Osteoblast (primary cell): ENCODE measurements at regions not wholly inside any gene's neighbourhood (a gene's known extent, or its start where the extent isn't known, plus 50 kb on each side); places are given as distances from the start of the nearest gene placed in this dataset.

Experiments
- DNase-seq: peaks from one replicate; pipeline ENCODE4 v3.0.0; 2011; ENCODE audit warnings: low spot score, mixed read lengths; ENCODE audit not compliant: insufficient read length; ENCODE audit errors: missing footprints
- H2AFZ ChIP-seq: 2 replicates; pipeline ENCODE4 v1.6.0; 2011; ENCODE audit warnings: mild to moderate bottlenecking, low read length
- H3K27ac ChIP-seq: 2 replicates; pipeline ENCODE4 v1.5.1; 2011; ENCODE audit warnings: mild to moderate bottlenecking, low read depth, low read length, moderate library complexity
- H3K27me3 ChIP-seq: 2 replicates; pipeline ENCODE4 v1.6.0; 2012; ENCODE audit warnings: mild to moderate bottlenecking, control low read depth, inconsistent platforms, low read length, moderate library complexity; ENCODE audit not compliant: insufficient read depth
- H3K36me3 ChIP-seq: 2 replicates; pipeline ENCODE4 v1.5.1; 2011; ENCODE audit warnings: mild to moderate bottlenecking, low read length, control low read depth, moderate library complexity; ENCODE audit not compliant: insufficient read depth
- H3K4me1 ChIP-seq: 2 replicates; pipeline ENCODE4 v1.5.1; 2011; ENCODE audit warnings: mild to moderate bottlenecking, low read length, control low read depth, moderate library complexity; ENCODE audit not compliant: insufficient read depth
- H3K4me2 ChIP-seq: 2 replicates; pipeline ENCODE4 v1.6.0; 2011; ENCODE audit warnings: mild to moderate bottlenecking, low read length; ENCODE audit not compliant: insufficient read depth
- H3K4me3 ChIP-seq: fragments of 200-600 bp; sonication (generic); 3 replicates; pipeline ENCODE4 v1.5.1; 2012; ENCODE audit warnings: mild to moderate bottlenecking, low read length, inconsistent platforms; ENCODE audit not compliant: insufficient read depth
- H3K79me2 ChIP-seq: 2 replicates; pipeline ENCODE4 v1.6.0; 2012; ENCODE audit warnings: mild to moderate bottlenecking, low read length, control low read depth, inconsistent platforms; ENCODE audit not compliant: insufficient read depth
- H3K9me3 ChIP-seq: 2 replicates; pipeline ENCODE4 v1.5.1; 2011; ENCODE audit warnings: low read depth, low read length, control low read depth
- H4K20me1 ChIP-seq: 2 replicates; pipeline ENCODE4 v1.6.0; 2012; ENCODE audit warnings: mild to moderate bottlenecking, low read length, control low read depth; ENCODE audit not compliant: insufficient read depth
- TF ChIP-seq, protein P1 (sequence below): IDR thresholded peaks from 2 replicates; pipeline ENCODE4 v1.5.1; 2011; ENCODE audit warnings: mild to moderate bottlenecking, low read depth, low read length, moderate library complexity; ENCODE audit errors: extremely low read depth

DNA sequence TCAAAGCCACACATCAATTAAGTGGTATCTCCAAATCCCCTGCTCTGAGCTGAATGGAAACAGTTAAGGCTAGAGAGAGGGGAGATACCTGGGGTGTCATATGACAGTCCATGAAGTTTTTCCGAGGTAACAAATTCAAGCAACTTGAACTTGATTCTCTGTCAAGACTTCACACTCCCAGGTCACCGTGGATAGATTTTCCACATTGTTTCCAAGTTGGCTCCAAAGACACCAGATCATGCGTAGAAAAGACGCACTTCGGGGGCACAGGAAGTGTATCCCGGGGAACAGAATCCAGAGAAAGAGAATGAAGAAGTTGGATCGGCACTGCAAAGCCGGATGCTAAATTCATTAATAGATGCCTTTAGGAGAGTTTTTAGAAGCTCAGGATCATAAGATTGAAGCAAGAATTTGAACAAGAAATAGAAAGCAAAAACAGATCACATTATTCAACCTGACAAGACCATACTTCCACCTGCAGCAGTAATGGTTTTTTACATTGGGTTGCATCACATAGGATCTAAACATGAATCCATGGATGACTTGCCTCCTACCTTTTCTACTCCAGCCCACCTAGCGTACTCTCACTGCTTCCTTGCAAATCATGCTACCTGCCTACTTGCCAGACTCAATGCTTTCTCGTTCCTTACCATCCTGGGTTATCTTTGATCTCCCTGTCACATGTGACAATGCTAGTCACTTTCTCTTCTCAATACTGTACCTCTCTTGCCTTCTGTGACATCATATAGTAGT lies 253.0 kb upstream of the ADAMTS9 start:
- DNase-seq, result no peak
- H3K4me2 ChIP-seq, result no peak overlapping the region
- H3K4me3 ChIP-seq, result no peak overlapping the region
- no peak overlapping the region for H3K27ac ChIP-seq
- TF ChIP-seq, protein P1, sequence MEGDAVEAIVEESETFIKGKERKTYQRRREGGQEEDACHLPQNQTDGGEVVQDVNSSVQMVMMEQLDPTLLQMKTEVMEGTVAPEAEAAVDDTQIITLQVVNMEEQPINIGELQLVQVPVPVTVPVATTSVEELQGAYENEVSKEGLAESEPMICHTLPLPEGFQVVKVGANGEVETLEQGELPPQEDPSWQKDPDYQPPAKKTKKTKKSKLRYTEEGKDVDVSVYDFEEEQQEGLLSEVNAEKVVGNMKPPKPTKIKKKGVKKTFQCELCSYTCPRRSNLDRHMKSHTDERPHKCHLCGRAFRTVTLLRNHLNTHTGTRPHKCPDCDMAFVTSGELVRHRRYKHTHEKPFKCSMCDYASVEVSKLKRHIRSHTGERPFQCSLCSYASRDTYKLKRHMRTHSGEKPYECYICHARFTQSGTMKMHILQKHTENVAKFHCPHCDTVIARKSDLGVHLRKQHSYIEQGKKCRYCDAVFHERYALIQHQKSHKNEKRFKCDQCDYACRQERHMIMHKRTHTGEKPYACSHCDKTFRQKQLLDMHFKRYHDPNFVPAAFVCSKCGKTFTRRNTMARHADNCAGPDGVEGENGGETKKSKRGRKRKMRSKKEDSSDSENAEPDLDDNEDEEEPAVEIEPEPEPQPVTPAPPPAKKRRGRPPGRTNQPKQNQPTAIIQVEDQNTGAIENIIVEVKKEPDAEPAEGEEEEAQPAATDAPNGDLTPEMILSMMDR, result no peak
- no peaks in the 10 kb centered on the region for H4K20me1 ChIP-seq
- no peak overlapping the region for H2AFZ ChIP-seq
- H3K9me3 ChIP-seq, result no peaks in the 10 kb centered on the region
- H3K27me3 ChIP-seq, result no peaks in the 10 kb centered on the region
- no peaks in the 10 kb centered on the region for H3K4me1 ChIP-seq
- no peaks in the 10 kb centered on the region for H3K36me3 ChIP-seq
- no peaks in the 10 kb centered on the region for H3K79me2 ChIP-seq

DNA sequence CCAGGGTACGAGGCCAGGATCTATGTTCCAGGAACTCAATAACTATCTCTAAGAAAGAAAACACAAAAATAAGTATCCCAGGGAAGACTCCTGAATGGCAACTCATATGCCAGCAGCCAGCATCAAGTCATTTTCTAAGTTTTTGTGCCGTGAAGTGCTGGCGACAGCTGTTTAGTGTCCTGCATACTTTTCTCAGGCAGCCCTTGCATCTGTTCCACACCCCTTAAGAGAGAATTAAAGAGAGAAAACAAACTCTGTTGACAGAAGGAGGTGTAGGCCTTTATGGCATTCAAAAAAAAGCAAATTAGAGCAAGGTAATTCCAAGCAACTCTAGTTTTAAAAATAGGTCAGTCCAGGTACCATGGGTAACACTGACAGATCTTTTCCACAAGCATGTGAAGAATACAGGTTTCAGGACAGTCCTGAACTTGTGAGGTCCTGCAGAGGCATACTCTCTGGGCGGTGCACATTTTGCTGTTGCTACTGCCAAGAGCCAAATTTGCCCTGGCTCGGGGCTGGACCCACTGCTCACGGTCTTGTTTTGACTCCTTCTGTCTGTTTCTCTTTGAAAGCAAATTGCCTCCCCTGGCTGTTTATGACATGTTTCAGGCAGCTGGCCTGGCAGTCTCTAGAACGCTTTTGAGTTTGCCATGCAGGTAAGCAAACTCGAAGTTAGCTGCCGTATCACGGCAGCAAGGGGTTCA lies 252.1 kb upstream of the ADAMTS9 start:
- no peaks in the 10 kb centered on the region for H3K4me1 ChIP-seq
- H4K20me1 ChIP-seq, result no peaks in the 10 kb centered on the region
- H3K4me2 ChIP-seq, result no peak overlapping the region
- DNase-seq, result no peak
- no peaks in the 10 kb centered on the region for H3K36me3 ChIP-seq
- no peak overlapping the region for H3K4me3 ChIP-seq
- no peak overlapping the region for H2AFZ ChIP-seq
- TF ChIP-seq, protein P1, result no peak
- no peak overlapping the region for H3K27ac ChIP-seq
- H3K9me3 ChIP-seq, result no peaks in the 10 kb centered on the region
- H3K79me2 ChIP-seq, result no peaks in the 10 kb centered on the region
- H3K27me3 ChIP-seq, result no peaks in the 10 kb centered on the region

DNA sequence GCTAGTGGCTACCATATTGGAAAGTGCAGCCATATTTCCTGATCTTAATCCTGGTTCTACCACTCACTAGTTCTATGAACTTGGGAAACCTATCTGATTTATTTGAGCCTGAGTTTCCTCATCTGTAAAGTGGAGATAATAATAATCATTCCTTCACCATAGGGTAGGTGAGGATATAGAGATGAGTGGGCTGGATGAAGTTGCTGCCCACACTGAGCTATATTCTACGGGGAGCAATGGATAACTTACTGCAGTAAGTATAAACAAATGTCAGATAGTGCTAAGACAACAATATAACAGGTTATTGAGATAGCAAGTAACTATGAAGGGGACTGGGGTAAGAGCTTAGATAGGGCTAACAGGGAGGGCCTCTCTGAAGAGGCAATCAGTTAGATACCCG lies 251.5 kb upstream of the ADAMTS9 start:
- Histone ChIP-seq H3K4me1 (no peaks in the 10 kb centered on the region), H3K4me3 (no peak overlapping the region), H3K36me3 (no peaks in the 10 kb centered on the region), H3K79me2 (no peaks in the 10 kb centered on the region), H2AFZ (no peak overlapping the region), H4K20me1 (no peaks in the 10 kb centered on the region), H3K27me3 (no peaks in the 10 kb centered on the region), H3K27ac (no peak overlapping the region), H3K9me3 (no peaks in the 10 kb centered on the region), H3K4me2 (no peak overlapping the region)
- no peak for DNase-seq
- TF ChIP-seq, protein P1, result no peak

DNA sequence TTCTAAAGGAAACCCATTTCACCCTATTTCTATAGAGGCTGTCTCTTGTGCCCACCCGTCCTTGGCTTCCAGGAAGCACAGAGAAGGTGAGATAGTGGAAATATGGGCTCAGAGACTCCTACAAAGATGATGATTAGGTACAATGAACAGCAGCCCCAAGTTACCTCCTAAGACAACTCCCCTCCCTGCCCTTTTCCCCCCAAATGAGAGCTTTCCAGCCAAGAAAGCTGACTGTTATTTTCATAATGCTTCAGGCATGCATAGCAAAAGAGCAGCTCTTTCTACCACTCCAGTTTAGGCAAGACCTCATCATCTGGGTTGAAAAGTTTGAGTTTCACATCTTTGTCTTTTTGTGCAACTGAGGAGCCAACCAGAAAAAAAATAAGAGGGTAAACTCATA lies 248.8 kb upstream of the ADAMTS9 start:
- no peak overlapping the region for H3K4me2 ChIP-seq
- H3K4me1 ChIP-seq, result no peaks in the 10 kb centered on the region
- H2AFZ ChIP-seq, result no peak overlapping the region
- no peaks in the 10 kb centered on the region for H3K79me2 ChIP-seq
- H3K4me3 ChIP-seq, result no peak overlapping the region
- no peaks in the 10 kb centered on the region for H4K20me1 ChIP-seq
- H3K36me3 ChIP-seq, result no peaks in the 10 kb centered on the region
- no peak overlapping the region for H3K27ac ChIP-seq
- H3K9me3 ChIP-seq, result no peaks in the 10 kb centered on the region
- H3K27me3 ChIP-seq, result no peaks in the 10 kb centered on the region
- TF ChIP-seq, protein P1, result no peak
- no peak for DNase-seq
